A549 (cell line): ENCODE measurements at regions not wholly inside any gene's neighbourhood (a gene's known extent, or its start where the extent isn't known, plus 50 kb on each side); places are given as distances from the start of the nearest gene placed in this dataset.

Experiments
- CBX8 ChIP-seq: fragments of 200-600 bp; sonication (generic); IDR thresholded peaks from 2 replicates; pipeline ENCODE4 v1.6.1; 2016
- CEBPB ChIP-seq, 2 experiments: fragments of >200 bp in 1 of 2; sonication (Bioruptor Twin) in 1 of 2; formaldehyde crosslinking in 1 of 2; IDR thresholded peaks; 2 replicates each; pipeline ENCODE4 v1.6.1; 2012 to 2016
- CTCF ChIP-seq: fragments of >200 bp; sonication (Bioruptor Twin); formaldehyde crosslinking; IDR thresholded peaks from 3 replicates; pipeline ENCODE4 v1.5.1; 2016
- EP300 ChIP-seq, 2 experiments: fragments of >200 bp; sonication (Bioruptor Twin); formaldehyde crosslinking; IDR thresholded peaks; 2 replicates in 1 of 2; 3 replicates in 1 of 2; pipeline ENCODE4 v1.6.1; 2016 to 2017
- FOXS1 ChIP-seq: fragments of 250-450 bp; sonication (Bioruptor Pico); IDR thresholded peaks from 2 replicates; pipeline ENCODE4 v1.5.0; 2020; ENCODE audit warnings: mild to moderate bottlenecking, moderate library complexity
- GATA3 ChIP-seq: IDR thresholded peaks from 2 replicates; pipeline ENCODE4 v1.6.1; 2012; ENCODE audit warnings: borderline replicate concordance
- HDAC2 ChIP-seq: fragments of 200-600 bp; sonication (generic); IDR thresholded peaks from 2 replicates; pipeline ENCODE4 v1.6.1; 2016
- NFE2L2 ChIP-seq: fragments of 150-350 bp; conservative IDR thresholded peaks from 2 replicates; pipeline ENCODE4 v1.6.1; 2014; ENCODE audit warnings: low read length
- POLR2A ChIP-seq: IDR thresholded peaks from 2 replicates; pipeline ENCODE4 v1.6.1; 2012; ENCODE audit warnings: mild to moderate bottlenecking, low read length
- REST ChIP-seq: fragments of 200-600 bp; sonication (generic); IDR thresholded peaks from 2 replicates; pipeline ENCODE4 v1.6.1; 2016; ENCODE audit warnings: antibody characterized with exemption, mild to moderate bottlenecking, moderate library complexity
- SMC3 ChIP-seq: fragments of >200 bp; sonication (Bioruptor Twin); formaldehyde crosslinking; IDR thresholded peaks from 3 replicates; pipeline ENCODE4 v1.6.1; 2018; ENCODE audit warnings: inconsistent platforms
- TP53 ChIP-seq: fragments of 250-450 bp; sonication (Bioruptor Pico); IDR thresholded peaks from 2 replicates; pipeline ENCODE4 v1.5.0; 2021; ENCODE audit warnings: mild to moderate bottlenecking, moderate library complexity
- ZC3H11A ChIP-seq: fragments of 450-650 bp; IDR thresholded peaks from 2 replicates; pipeline ENCODE4 v1.6.1; 2014; ENCODE audit warnings: antibody characterized with exemption, mild to moderate bottlenecking

- TF ChIP-seq CEBPB (IDR thresholded peaks at IDR 0.05) (no peak), POLR2A (no peak), CTCF (no peak), ZC3H11A (no peak), CBX8 (no peak), FOXS1 (CRISPR knock-in tag) (no peak), REST (no peak), GATA3 (no peak), SMC3 (no peak), HDAC2 (no peak), TP53 (CRISPR knock-in tag) (no peak), NFE2L2 (no peak), EP300 (IDR thresholded peaks at IDR 0.05) (no peak)
These were observed 96.8 kb upstream of the C21orf91 start for GRCh38 chr21:17915976-17916375.
